ENCODE measurements at regions not wholly inside any gene's neighbourhood (a gene's known extent, or its start where the extent isn't known, plus 50 kb on each side); places are given as distances from the start of the nearest gene placed in this dataset.

DNA sequence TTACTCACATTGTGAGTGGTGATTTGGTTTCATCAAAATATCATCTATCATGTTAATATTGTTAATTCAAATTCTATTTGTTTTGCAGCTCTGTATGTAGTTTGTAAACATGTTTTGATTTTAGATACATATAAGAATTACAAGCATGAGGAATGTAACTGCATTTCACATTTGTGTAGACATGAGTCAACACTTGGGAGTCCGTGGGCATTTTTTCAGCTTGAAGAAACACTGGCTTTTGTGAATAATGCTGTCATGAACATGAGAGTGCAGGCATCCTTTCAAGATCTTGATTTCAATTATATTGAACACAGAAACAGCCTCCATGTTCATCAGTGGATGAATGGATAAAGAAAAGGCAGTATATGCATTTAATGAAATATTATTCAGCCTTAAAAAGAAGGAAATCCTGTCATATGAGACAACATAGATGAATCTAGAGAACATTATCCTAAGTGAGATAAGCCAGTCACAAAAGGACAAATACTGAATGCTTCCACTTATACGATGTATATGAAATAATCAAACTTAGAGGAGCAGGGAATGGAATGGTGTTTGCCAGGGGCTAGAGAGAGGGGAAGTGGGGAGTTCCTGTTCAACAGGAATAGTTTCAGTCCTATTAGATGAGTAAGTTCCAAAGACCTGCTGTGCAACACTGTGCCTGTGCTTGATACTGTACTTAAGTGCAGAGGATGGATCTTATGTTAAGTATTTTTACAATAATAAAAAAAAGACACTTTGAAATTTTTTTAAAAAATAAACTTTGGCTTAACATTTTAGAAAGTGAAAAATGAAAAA lies 194.9 kb downstream of the LRATD1 start (continued):
- TF ChIP-seq HBP1 (CRISPR knock-in tag; IDR thresholded peaks at IDR 0.05) (no peak), HNRNPUL1 (IDR thresholded peaks at IDR 0.05; ENCODE audit: low read length) (no peak), FOXP1 (CRISPR knock-in tag; IDR thresholded peaks at IDR 0.05) (no peak), CTCFL (IDR thresholded peaks at IDR 0.05; ENCODE audit: borderline replicate concordance, insufficient read depth, low read depth, low read length, poor library complexity, severe bottlenecking) (no peak), SMC3 (conservative IDR thresholded peaks at IDR 0.05; ENCODE audit: insufficient read depth, low read depth, low read length) (no peak), FOSL1 (tag; conservative IDR thresholded peaks at IDR 0.05) (no peak), ZSCAN32 (CRISPR knock-in tag; IDR thresholded peaks at IDR 0.05) (no peak), MAZ (CRISPR knock-in tag; conservative IDR thresholded peaks at IDR 0.05 in 1 of 2, IDR thresholded peaks at IDR 0.05 in 1 of 2) (no peak), SAFB2 (IDR thresholded peaks at IDR 0.05; ENCODE audit: borderline replicate concordance, low read depth, low read length, severe bottlenecking) (no peak)

All from K562 (cell line).